ENCODE measurements at regions not wholly inside any gene's neighbourhood (a gene's known extent, or its start where the extent isn't known, plus 50 kb on each side); places are given as distances from the start of the nearest gene placed in this dataset.

- ATAC-seq (ENCODE audit: low FRiP score) (no peak), DNase-seq (ENCODE audit: low spot score) (no peak)
- TF ChIP-seq, protein P1, sequence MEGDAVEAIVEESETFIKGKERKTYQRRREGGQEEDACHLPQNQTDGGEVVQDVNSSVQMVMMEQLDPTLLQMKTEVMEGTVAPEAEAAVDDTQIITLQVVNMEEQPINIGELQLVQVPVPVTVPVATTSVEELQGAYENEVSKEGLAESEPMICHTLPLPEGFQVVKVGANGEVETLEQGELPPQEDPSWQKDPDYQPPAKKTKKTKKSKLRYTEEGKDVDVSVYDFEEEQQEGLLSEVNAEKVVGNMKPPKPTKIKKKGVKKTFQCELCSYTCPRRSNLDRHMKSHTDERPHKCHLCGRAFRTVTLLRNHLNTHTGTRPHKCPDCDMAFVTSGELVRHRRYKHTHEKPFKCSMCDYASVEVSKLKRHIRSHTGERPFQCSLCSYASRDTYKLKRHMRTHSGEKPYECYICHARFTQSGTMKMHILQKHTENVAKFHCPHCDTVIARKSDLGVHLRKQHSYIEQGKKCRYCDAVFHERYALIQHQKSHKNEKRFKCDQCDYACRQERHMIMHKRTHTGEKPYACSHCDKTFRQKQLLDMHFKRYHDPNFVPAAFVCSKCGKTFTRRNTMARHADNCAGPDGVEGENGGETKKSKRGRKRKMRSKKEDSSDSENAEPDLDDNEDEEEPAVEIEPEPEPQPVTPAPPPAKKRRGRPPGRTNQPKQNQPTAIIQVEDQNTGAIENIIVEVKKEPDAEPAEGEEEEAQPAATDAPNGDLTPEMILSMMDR (IDR thresholded peaks at IDR 0.05), result no peak
Measured at GRCh38 chr4:126558596-126558995, 1074.2 kb upstream of the INTU start.

DNA sequence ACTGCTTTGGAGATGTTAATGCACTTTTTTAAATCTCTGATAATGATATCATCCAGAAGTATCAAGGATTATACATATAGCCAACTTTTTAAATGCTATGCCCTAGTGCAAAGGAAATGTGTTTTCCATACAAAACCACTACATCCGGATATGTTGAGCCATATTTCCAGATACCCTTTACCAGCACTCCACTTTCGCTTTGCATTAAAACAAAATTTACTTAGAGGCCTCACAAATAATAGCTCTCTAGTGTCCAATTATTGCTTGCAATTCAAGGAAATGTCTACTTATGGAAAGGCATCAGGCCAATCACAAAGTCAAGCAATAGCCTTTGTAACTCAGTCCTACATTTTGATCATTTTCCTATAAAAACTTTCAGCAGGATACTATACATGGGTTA lies 1072.8 kb upstream of the INTU start:
- ATAC-seq (ENCODE audit: low FRiP score) (no peak), DNase-seq (ENCODE audit: low spot score) (no peak)
- TF ChIP-seq, protein P1 (IDR thresholded peaks at IDR 0.05), result no peak

DNA sequence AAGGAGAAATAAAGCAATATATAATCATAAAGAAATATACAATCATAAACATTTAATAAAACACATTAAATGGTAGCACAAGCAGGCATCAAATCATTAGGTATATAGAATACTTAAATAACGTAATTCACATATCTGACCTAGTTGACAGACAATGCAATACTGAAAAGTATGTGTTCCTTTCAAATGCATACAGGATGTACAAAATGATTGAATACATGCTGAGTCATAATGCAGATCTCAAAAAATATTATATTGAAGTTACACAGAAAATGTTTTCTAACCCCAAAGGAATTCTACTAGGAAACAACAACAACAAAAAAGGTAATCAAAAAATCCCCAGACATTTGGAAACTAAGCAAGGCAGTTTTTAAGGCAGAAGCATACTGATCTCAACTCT lies 1072.0 kb upstream of the INTU start:
- TF ChIP-seq, protein P1 (IDR thresholded peaks at IDR 0.05), result no peak
- no peak for DNase-seq (ENCODE audit: low spot score)
- no peak for ATAC-seq (ENCODE audit: low FRiP score)

DNA sequence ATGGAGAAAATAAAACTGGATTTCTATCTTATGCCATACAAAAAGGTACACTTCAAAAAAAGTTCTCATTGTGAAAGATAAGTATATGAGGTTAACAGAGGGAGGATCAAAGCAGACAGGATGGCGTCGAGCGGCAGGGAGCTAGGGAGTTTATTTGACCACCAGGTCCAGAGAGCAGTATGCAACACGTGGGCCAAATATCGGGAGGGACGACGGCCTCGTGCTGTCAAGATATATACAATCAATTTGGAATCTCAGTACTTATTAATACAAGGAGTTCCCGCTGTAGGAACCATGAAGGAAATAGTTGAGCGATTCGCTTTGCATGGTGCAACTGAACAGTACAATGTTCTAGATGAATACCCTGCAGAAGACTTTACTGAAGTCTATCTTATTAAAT lies 1069.4 kb upstream of the INTU start:
- ATAC-seq (ENCODE audit: low FRiP score), result no peak
- DNase-seq (ENCODE audit: low spot score), result no peak
- TF ChIP-seq, protein P1 (IDR thresholded peaks at IDR 0.05), result no peak

DNA sequence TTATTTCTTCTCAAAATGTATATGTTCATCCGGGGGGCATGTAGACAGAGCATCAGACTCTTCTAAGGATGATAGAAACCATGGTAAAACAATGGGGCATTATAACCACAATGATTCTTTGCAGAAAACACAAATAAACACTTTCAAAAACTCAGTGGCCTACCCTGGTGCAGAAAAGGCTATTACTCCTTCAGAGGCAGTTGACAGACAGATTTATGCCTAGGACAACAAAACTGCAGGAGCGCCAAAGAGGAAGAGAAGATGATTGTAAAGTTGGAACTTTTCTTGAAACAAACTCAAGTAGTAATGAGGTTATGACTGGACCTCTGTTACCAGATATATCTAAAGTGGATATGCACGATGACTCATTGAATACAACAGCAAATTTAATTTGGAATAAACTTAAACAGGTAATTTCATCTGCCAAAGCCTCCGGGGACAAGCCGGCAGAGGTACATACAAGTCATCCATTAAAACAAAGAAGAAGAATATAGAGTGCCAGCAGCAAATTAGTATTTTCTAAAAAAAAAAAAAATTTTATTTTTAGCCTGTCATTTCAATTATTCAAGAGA lies 1068.4 kb upstream of the INTU start:
- TF ChIP-seq, protein P1 (IDR thresholded peaks at IDR 0.05), result no peak
- no peak for DNase-seq (ENCODE audit: low spot score)
- no peak for ATAC-seq (ENCODE audit: low FRiP score)

- TF ChIP-seq, protein P1 (IDR thresholded peaks at IDR 0.05), result no peak
- DNase-seq (ENCODE audit: low spot score), result no peak
- no peak for ATAC-seq (ENCODE audit: low FRiP score)
Measured at GRCh38 chr4:126568652-126569570, 1063.8 kb upstream of the INTU start.

DNA sequence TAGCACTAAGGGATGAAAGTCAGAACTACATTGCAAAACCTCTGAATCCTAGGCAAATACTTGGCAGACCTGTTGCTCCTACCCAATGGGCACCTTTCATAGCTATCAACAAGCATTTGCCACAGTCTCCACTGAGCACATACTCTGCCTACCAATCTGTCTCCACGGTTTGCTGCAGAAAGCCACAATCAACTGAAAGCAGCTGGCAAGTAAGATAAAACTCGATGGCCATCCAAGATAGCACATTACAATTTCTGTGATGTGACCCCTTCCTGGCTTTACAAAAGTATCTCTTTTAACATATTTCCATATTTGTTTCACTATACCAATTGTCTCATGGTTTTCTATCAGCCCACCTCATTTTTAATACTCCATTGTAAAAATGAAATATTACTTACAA lies 1060.5 kb upstream of the INTU start:
- ATAC-seq (ENCODE audit: low FRiP score), result no peak
- TF ChIP-seq, protein P1 (IDR thresholded peaks at IDR 0.05), result no peak
- DNase-seq (ENCODE audit: low spot score), result no peak

All from omental fat pad (tissue), 3 donors.